Fibroblast of villous mesenchyme (primary cell): ENCODE measurements at regions not wholly inside any gene's neighbourhood (a gene's known extent, or its start where the extent isn't known, plus 50 kb on each side); places are given as distances from the start of the nearest gene placed in this dataset.

Source experiments
- DNase-seq: peaks from one replicate; pipeline ENCODE4 v3.0.0-alpha.2; 2010; ENCODE audit warnings: low read depth
- H3K4me3 ChIP-seq: 2 replicates; pipeline ENCODE4 v1.5.1; 2011; ENCODE audit warnings: low read depth, mild to moderate bottlenecking, low read length
- TF ChIP-seq, protein P1 (sequence below): IDR thresholded peaks from 2 replicates; pipeline ENCODE4 v1.5.1; 2012; ENCODE audit warnings: low read depth, mild to moderate bottlenecking, low read length; ENCODE audit not compliant: insufficient read depth

DNA sequence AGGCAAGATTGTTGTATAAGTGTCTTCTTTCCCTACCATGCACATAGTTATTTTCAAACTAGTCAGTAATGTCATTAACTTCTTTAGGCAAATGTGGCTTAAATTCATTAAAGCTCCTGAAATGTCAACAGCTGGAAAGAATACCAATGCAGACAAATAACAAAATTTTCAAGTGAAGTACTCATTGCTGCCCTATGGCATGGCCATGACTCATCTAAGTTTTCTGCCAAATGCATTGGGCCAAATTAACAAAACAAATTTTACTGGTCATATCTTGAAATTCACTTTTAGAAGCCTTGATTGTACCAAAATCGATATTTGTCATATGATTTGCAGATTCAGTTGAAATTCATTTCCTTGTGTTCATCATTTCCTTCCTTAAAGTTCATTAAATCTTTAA lies 915.9 kb downstream of the SLC6A15 start:
- TF ChIP-seq, protein P1, sequence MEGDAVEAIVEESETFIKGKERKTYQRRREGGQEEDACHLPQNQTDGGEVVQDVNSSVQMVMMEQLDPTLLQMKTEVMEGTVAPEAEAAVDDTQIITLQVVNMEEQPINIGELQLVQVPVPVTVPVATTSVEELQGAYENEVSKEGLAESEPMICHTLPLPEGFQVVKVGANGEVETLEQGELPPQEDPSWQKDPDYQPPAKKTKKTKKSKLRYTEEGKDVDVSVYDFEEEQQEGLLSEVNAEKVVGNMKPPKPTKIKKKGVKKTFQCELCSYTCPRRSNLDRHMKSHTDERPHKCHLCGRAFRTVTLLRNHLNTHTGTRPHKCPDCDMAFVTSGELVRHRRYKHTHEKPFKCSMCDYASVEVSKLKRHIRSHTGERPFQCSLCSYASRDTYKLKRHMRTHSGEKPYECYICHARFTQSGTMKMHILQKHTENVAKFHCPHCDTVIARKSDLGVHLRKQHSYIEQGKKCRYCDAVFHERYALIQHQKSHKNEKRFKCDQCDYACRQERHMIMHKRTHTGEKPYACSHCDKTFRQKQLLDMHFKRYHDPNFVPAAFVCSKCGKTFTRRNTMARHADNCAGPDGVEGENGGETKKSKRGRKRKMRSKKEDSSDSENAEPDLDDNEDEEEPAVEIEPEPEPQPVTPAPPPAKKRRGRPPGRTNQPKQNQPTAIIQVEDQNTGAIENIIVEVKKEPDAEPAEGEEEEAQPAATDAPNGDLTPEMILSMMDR = no peak
- H3K4me3 ChIP-seq = no peak overlapping the region
- no peak for DNase-seq

DNA sequence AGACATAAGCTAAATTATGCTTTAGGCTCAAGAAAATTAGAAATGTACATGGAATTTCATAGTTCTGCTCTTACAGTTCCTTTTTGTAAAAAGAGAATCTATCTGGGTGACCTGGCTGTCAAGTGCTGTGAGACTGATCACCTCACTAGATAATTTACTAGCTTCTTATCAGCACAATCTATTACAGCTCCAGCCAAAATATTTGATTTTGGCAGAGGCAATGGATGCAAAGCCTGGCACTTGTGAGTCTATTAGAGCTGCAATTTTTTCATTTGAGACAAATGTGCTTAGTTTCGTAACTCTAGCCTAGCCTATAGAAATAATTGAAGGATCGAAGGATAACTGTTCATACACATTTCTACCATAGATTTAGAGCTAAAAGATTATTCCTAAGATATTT lies 927.5 kb downstream of the SLC6A15 start:
- no peak overlapping the region for H3K4me3 ChIP-seq
- no peak for DNase-seq
- TF ChIP-seq, protein P1 = no peak

DNA sequence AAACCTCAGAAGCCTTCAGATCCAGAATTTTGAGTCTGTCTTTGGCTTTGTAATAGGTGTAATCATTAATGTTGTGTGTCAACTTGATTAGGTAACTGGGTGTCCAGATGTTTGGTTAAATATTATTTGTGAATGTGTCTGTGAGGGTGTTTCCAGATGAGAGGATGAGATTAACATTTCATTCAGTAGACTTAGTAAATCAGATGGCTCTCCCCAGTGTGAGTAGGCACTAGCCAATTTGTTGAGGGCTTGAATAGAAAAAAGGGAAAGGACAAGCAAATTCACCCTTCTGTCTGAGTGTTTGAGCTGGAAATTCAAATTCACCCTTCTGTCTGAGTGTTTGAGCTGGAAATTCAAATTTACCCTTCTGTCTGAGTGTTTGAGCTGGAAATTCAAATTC lies 932.2 kb downstream of the SLC6A15 start:
- TF ChIP-seq, protein P1 = no peak
- no peak overlapping the region for H3K4me3 ChIP-seq
- no peak for DNase-seq

DNA sequence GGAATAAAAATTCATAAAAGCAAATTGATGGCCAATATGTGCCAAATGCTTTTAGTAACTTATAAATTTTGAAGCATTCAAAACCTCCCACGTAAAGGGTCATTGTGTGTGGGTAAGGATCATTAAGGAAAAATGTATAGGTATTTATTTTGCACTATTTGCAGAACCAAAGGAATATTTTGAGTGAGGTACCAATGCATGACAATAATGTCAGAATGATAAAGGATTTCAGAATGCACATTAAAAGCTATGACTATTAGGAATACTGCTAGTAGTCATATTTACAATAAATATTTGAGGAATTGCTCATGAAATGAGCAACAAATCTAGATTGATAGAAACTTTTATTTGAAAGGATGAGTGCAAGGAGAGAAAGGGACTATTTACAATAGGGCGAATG lies 932.8 kb downstream of the SLC6A15 start:
- DNase-seq = no peak
- no peak overlapping the region for H3K4me3 ChIP-seq
- TF ChIP-seq, protein P1 = no peak

DNA sequence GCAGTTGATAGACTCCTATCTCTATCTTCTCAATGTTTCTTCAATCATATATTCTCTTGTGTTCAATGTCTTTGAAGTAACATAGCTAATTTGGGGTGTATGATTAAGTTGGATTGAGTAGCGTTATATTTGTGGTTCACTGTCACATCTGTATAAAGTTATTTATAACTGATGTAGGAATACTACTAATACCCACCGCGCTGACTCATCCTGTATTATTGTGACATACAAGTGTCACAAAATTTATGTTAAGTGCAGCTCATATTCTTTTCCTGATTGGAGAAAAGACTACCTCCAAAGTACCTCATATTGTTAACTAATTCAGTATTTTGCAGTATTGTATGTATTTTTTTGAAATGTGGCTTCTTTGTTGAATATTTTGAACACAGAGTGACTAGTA lies 940.8 kb downstream of the SLC6A15 start:
- TF ChIP-seq, protein P1 = no peak
- no peak overlapping the region for H3K4me3 ChIP-seq
- peak; percentile 1 for DNase-seq

DNA sequence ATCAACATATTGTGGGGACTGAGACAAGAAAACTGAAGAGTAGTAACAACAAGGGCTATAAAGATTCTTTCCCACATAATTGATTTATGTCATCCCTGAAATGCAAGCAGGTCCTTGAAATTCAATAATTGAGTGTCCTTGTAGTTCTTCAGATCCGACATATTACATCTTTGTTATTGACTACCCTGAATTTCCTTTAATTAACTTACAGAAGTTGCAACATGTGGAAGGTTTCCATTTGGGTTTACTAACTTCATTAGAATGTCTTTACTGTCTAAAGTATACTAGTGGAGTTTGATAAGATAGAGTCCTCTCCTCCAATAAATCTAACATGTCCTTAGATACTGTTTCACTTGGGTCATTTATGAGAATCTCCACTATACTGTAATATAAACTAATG lies 951.8 kb downstream of the SLC6A15 start:
- TF ChIP-seq, protein P1 = no peak
- no peak overlapping the region for H3K4me3 ChIP-seq
- no peak for DNase-seq

DNA sequence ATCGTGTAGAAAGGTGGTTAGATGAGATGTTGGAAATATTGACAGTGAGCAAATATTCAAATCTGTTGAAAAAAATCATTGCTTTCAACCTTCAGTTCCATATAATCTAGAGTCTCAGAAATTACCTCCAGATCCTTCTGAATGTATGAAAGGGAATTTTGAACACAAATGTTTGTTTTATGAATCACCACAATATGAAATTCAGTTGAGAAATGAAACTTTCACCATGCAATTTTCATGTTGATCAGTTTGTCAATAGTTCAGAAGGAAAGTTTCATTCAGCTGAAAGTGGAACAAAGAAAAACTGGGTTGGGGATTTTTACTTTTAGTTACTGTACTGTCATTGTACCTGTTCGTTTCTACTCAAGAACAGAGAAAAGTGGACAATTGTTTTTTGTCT lies 953.6 kb downstream of the SLC6A15 start:
- no peak for DNase-seq
- TF ChIP-seq, protein P1 = no peak

More for the DNA sequence above, 953.6 kb downstream of the SLC6A15 start:
- H3K4me3 ChIP-seq = no peak overlapping the region
